T47D (cell line): ENCODE measurements at regions not wholly inside any gene's neighbourhood (a gene's known extent, or its start where the extent isn't known, plus 50 kb on each side); places are given as distances from the start of the nearest gene placed in this dataset.

Source experiments
- DNase-seq, 2 experiments: peaks; one replicate each; pipeline versions ENCODE4 v3.0.0 to v3.0.0-alpha.2; 2011 to 2012; ENCODE audit warnings: low read depth in 1 of 2, low spot score in 1 of 2
- JUND ChIP-seq: IDR thresholded peaks from 2 replicates; pipeline ENCODE4 v1.6.1; 2012; ENCODE audit warnings: low read depth
- in situ Hi-C: cut with HindIII; loops from 2 replicates; pipeline ENCODE4 v1.10.0; 2016; ENCODE audit warnings: low sequenced_read_pairs, low pct_unique_long_range_greater_than_20kb

DNA sequence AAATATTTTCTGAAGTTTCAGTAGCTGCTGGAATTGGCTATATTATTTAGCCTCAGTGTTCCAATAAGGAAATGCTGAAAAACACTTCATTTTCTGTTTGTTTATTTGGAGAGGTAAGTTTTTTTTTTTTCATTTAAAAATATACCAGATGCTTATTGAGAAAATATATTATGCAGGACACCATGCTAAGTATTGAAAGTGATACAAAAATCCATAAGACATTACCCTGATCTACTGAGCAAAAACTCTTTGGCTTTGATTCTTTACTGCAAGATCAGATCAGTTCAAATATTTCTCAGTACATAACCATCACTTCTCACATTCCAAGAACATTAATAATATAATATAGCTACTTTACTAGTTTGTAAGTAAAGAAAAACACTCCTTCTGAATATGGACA lies 123.4 kb upstream of the PACRGL start:
- TF ChIP-seq JUND: no peak
- in situ Hi-C loops: no loop called here
- DNase-seq: no peak

- TF ChIP-seq JUND: no peak
- in situ Hi-C loops: no loop called here
Observed at GRCh38 chr4:20577702-20578101, 122.6 kb upstream of the PACRGL start.

GRCh38 chr4:20580907-20581306 lies 119.4 kb upstream of the PACRGL start:
- no peak for TF ChIP-seq JUND
- DNase-seq: no peak
- in situ Hi-C loops: no loop called here

More at GRCh38 chr4:20577702-20578101, 122.6 kb upstream of the PACRGL start:
- no peak for DNase-seq

DNA sequence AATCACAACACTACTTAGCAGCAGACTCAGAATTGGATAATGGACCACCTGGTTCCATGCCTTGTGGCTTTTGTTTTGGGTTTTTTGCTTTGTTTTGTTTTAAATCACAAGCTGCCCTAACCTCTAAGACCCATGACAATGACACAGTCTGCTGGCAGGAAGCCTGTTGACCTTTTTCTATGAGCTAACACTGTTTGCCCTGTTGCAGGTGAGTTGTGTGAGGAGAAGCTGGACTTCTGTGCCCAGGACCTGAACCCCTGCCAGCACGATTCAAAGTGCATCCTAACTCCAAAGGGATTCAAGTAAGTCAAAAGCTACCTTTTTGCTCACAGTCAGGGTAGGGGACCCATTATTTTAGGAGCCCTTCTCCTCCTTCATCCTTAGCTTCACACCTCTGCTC lies 110.8 kb upstream of the PACRGL start:
- DNase-seq: no peak
- TF ChIP-seq JUND: no peak
- in situ Hi-C loops: no loop called here

- no peak for DNase-seq
- in situ Hi-C loops: no loop called here
- no peak for TF ChIP-seq JUND
Observed at GRCh38 chr4:20590849-20591248, 109.4 kb upstream of the PACRGL start.

- DNase-seq: no peak
- no peak for TF ChIP-seq JUND
- in situ Hi-C loops: no loop called here
Observed at GRCh38 chr4:20591571-20591970, 108.7 kb upstream of the PACRGL start.

DNA sequence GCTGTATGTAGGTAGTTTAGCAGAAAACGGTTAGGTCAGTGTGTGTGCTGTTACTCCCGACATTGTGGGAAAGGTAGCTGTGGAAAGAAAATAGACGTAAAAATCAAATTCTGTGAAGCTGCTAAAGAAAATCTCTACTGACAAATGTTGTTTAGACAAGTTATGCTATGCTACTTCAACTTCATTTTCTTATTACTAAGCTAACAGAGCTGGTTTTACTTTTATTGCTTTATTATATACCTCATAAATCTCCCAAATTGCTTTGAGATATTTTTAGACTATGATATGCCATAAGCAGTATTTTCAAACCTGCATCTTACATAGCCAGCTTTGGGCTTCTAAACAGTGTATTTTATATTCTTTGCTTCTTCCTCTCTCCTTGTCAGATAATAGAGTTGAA lies 108.2 kb upstream of the PACRGL start:
- in situ Hi-C loops: no loop called here
- TF ChIP-seq JUND: no peak
- no peak for DNase-seq

DNA sequence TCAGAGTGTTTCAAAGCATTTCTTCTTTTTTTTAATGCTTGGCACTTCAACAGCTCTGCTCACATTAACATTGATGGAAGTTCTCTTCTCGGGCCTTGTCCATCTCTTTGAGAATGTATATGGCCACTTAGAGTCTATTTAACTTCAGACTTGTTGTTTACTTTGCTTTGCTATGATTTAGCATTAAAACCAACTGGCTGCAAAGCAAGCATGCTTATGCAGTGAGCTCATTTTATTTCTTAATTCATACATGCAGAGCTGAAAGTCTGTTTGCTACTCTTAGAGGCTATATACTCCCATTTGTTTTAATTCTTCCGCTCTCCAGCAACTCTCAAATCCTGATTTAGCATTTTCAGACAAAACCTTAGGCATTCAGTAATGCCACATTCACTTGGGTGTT lies 107.6 kb upstream of the PACRGL start:
- in situ Hi-C loops: no loop called here
- peak in 1 of 2 experiments; percentile 9 for DNase-seq
- TF ChIP-seq JUND: no peak; the same call in 1 of the 2 replicates

- in situ Hi-C loops: no loop called here
- DNase-seq: no peak
- no peak for TF ChIP-seq JUND
Observed at GRCh38 chr4:20598626-20599025, 101.6 kb upstream of the PACRGL start.

DNA sequence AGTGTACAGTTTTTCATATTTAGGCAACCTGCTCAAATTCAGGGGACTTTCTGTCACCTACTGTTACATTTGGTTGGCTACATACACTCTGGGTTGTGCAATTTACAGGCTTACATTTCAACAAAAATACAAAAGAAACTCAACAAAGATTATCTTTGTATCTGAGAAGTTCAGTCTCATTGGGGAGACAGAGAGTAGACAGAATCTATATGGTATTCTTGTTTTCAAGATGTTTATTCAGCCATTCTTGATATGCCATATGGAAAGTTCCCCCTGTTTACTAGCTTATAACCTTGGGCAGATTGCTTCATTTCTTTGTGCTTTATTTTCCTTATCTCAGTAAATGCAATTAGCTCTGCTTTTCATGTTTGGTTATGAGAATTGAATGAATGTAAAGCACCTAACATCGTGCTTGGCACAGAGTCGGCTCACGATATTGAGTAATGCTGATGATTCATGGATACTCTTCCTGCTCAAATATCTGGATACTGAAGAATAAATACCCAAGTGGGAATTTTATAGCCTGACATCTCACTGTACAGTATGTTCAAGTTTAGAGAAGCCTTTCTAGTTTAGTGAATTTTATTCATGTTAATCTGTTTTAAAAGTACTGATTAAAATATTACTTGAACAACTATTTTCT lies 96.5 kb upstream of the PACRGL start:
- DNase-seq: no peak
- in situ Hi-C loops: no loop called here
- TF ChIP-seq JUND: no peak

DNA sequence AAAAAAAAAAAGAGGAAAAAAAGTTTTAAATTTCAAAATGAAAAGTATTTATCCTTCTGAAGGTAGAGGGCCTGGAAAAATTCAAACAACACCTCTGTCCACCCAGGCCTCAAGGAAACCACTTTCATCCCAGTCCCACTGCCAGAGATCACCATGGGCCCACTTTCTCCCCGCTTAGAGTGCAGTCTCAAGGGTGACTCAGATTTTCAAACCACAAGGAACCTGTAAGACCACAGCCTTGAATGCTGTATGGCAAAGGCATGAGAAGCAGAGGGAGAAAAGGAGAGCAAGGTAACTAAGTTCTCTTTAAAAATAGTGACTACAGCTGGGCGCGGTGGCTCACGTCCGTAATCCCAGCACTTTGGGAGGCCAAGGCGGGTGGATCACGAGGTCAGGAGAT lies 87.9 kb upstream of the PACRGL start:
- in situ Hi-C loops: no loop called here
- no peak for TF ChIP-seq JUND
- DNase-seq: no peak

DNA sequence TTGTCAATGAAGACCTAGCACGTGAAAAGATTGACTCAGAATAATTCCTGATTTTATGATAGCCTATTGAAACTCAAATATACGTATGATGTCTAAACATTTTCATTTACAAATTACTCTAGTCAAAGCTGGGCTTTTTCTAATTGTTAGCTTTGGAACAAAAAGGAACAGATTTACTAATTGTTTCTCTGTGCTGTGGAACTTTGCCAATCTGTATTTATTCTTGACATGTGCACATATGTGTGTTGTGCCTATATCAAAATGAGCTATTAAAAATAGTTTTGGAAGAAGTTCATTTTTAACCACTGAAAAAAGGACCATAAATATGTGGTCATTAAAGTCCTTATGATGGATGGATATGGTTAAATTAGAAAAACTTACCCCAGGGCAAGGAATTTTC lies 85.4 kb upstream of the PACRGL start:
- in situ Hi-C loops: no loop called here
- DNase-seq: no peak
- TF ChIP-seq JUND: no peak

- DNase-seq: no peak
- in situ Hi-C loops: no loop called here
- TF ChIP-seq JUND: no peak
Observed at GRCh38 chr4:20615486-20616260, 84.6 kb upstream of the PACRGL start.
